H1 (cell line): ENCODE measurements at regions not wholly inside any gene's neighbourhood (a gene's known extent, or its start where the extent isn't known, plus 50 kb on each side); places are given as distances from the start of the nearest gene placed in this dataset.

Experiments
- SP1 ChIP-seq: IDR thresholded peaks from 2 replicates; pipeline ENCODE4 v1.6.1; 2011; ENCODE audit warnings: low read depth, low read length
- SP2 ChIP-seq: IDR thresholded peaks from 2 replicates; pipeline ENCODE4 v1.6.1; 2012; ENCODE audit warnings: mild to moderate bottlenecking, low read length, inconsistent platforms

GRCh38 chr1:90591970-90592356 lies 125.1 kb downstream of the BARHL2 start:
- no peak for TF ChIP-seq SP1
- TF ChIP-seq SP2: no peak
